IPS-20b (cell line): ENCODE measurements at regions not wholly inside any gene's neighbourhood (a gene's known extent, or its start where the extent isn't known, plus 50 kb on each side); places are given as distances from the start of the nearest gene placed in this dataset.
"Not testable (repeated sequence)": the region's sequence is repeated elsewhere in the genome, so short reads cannot be mapped to it uniquely, and the experiment has no call there.

Source experiments
- H3K27ac ChIP-seq: one replicate; pipeline ENCODE4 v1.5.1; 2013; ENCODE audit warnings: low read length
- H3K27me3 ChIP-seq: 2 replicates; pipeline ENCODE4 v1.6.1; 2013; ENCODE audit warnings: mild to moderate bottlenecking, low read length, inconsistent platforms; ENCODE audit not compliant: insufficient read depth
- H3K36me3 ChIP-seq: 2 replicates; pipeline ENCODE4 v1.6.1; 2013; ENCODE audit warnings: low read depth, mild to moderate bottlenecking, inconsistent platforms, low read length, moderate library complexity; ENCODE audit not compliant: insufficient read depth
- H3K4me1 ChIP-seq: 2 replicates; pipeline ENCODE4 v1.6.1; 2013; ENCODE audit warnings: mild to moderate bottlenecking, control low read depth, inconsistent platforms, low read length, moderate library complexity; ENCODE audit not compliant: insufficient read depth
- H3K4me3 ChIP-seq: 2 replicates; pipeline ENCODE4 v1.5.1; 2013; ENCODE audit warnings: mild to moderate bottlenecking, low read length, inconsistent platforms
- H3K9ac ChIP-seq: 2 replicates; pipeline ENCODE4 v1.6.1; 2013; ENCODE audit warnings: low read depth, mild to moderate bottlenecking, inconsistent platforms, low read length, moderate library complexity
- H3K9me3 ChIP-seq: 2 replicates; pipeline ENCODE4 v1.6.1; 2013; ENCODE audit warnings: mild to moderate bottlenecking, low read depth, low read length, inconsistent platforms; ENCODE audit not compliant: insufficient read depth

GRCh38 chr3:106423321-106424225 lies 554.8 kb upstream of the CBLB start:
- no peak overlapping the region for H3K4me3 ChIP-seq
- H3K9ac ChIP-seq = no peak overlapping the region
- H3K27me3 ChIP-seq = no peaks in the 10 kb centered on the region
- H3K36me3 ChIP-seq = no peaks in the 10 kb centered on the region
- H3K27ac ChIP-seq = no peak overlapping the region
- H3K9me3 ChIP-seq = no peaks in the 10 kb centered on the region
- no peaks in the 10 kb centered on the region for H3K4me1 ChIP-seq

DNA sequence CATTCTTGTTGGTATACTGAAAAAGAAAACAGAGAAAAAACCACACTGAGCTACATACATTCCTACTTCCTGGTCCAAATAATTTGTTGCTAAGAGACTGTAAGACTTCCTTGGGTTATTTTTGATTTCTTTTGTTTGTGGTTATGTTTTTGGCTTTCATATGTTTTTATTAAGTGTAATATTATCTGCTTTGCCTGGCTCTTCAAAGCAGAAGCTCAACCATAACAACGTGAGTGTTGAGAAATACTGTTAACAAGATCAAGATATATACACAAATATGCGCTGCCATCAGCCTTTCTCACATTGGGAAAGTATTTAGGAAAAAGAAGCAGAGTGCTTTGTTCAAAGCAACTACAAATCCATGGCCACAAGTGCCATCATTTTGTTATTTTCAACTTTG lies 556.2 kb upstream of the CBLB start:
- no peaks in the 10 kb centered on the region for H3K4me1 ChIP-seq
- no peaks in the 10 kb centered on the region for H3K36me3 ChIP-seq
- H3K27me3 ChIP-seq = no peaks in the 10 kb centered on the region
- no peaks in the 10 kb centered on the region for H3K9me3 ChIP-seq
- no peak overlapping the region for H3K4me3 ChIP-seq
- no peak overlapping the region for H3K9ac ChIP-seq
- H3K27ac ChIP-seq = no peak overlapping the region

- H3K9ac ChIP-seq = no peak overlapping the region
- H3K27ac ChIP-seq = no peak overlapping the region
Observed at GRCh38 chr3:106425916-106426315, 557.1 kb upstream of the CBLB start.

DNA sequence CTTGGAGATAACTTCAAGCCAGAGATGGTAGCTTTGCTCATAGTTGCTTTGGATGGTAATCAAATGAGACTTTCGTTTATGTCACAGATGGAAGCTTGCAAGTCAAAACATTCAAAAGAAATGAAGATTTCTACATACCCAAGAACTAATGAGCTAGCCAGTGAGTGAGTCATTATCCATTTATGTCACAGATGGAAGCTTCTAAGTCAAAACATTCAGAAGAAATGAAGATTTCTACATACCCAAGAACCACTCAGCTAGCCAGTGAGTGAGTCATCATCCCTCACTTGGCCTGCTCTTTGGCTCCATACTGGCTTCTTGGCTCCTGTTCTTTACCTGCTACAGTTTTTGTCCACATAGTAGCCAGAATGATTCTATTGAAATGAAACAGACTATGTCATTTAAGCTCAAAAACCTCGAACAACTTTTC lies 559.8 kb upstream of the CBLB start:
- no peaks in the 10 kb centered on the region for H3K36me3 ChIP-seq
- no peaks in the 10 kb centered on the region for H3K9me3 ChIP-seq
- H3K9ac ChIP-seq = no peak overlapping the region
- no peaks in the 10 kb centered on the region for H3K4me1 ChIP-seq
- H3K27me3 ChIP-seq = no peaks in the 10 kb centered on the region
- no peak overlapping the region for H3K4me3 ChIP-seq
- H3K27ac ChIP-seq = no peak overlapping the region

More at GRCh38 chr3:106425916-106426315, 557.1 kb upstream of the CBLB start:
- H3K4me1 ChIP-seq = no peaks in the 10 kb centered on the region
- H3K9me3 ChIP-seq = no peaks in the 10 kb centered on the region
- no peaks in the 10 kb centered on the region for H3K27me3 ChIP-seq
- no peak overlapping the region for H3K4me3 ChIP-seq
- H3K36me3 ChIP-seq = no peaks in the 10 kb centered on the region

DNA sequence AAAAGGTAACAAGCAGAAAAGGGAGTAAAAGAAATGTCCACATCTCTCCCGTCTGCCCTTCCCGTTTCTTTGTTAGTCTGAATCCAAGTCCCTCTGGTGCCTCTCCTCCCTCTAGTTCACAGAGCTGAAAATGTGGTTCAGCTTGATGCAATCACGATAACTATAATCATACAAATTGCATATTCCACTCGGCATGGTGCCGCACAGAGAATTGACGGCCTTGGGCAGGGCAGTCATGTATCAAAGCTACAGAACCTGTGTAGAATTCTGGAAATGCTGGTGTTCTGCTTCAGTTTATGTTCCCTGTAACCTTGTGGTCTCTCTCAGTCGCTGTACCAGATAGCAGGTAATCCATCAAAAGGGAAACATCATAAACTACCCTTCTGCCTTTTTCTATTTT lies 562.9 kb upstream of the CBLB start:
- H3K4me1 ChIP-seq = no peaks in the 10 kb centered on the region
- H3K27ac ChIP-seq = no peak overlapping the region
- no peaks in the 10 kb centered on the region for H3K27me3 ChIP-seq
- no peak overlapping the region for H3K4me3 ChIP-seq
- H3K36me3 ChIP-seq = no peaks in the 10 kb centered on the region
- H3K9ac ChIP-seq = no peak overlapping the region
- H3K9me3 ChIP-seq = no peaks in the 10 kb centered on the region

GRCh38 chr3:106435899-106436453 lies 567.2 kb upstream of the CBLB start:
- Histone ChIP-seq H3K4me1 (no peaks in the 10 kb centered on the region), H3K9me3 (no peaks in the 10 kb centered on the region), H3K9ac (no peak overlapping the region), H3K36me3 (no peaks in the 10 kb centered on the region), H3K27me3 (no peaks in the 10 kb centered on the region), H3K27ac (no peak overlapping the region), H3K4me3 (no peak overlapping the region)

GRCh38 chr3:106438887-106439286 lies 570.1 kb upstream of the CBLB start:
- no peaks in the 10 kb centered on the region for H3K27me3 ChIP-seq

GRCh38 chr3:106440672-106441071 lies 571.9 kb upstream of the CBLB start:
- no peaks in the 10 kb centered on the region for H3K27me3 ChIP-seq
- no peak overlapping the region for H3K4me3 ChIP-seq
- H3K4me1 ChIP-seq = peaks cover 4% of the 10 kb centered on the region; the same call in 1 of the 2 replicates
- no peak overlapping the region for H3K9ac ChIP-seq
- no peaks in the 10 kb centered on the region for H3K36me3 ChIP-seq
- no peak overlapping the region for H3K27ac ChIP-seq
- no peaks in the 10 kb centered on the region for H3K9me3 ChIP-seq

More at GRCh38 chr3:106438887-106439286, 570.1 kb upstream of the CBLB start:
- no peaks in the 10 kb centered on the region for H3K36me3 ChIP-seq
- no peaks in the 10 kb centered on the region for H3K9me3 ChIP-seq
- H3K9ac ChIP-seq = no peak overlapping the region
- no peak overlapping the region for H3K27ac ChIP-seq
- no peak overlapping the region for H3K4me3 ChIP-seq
- peaks cover 4% of the 10 kb centered on the region; the same call in 1 of the 2 replicates for H3K4me1 ChIP-seq

- Histone ChIP-seq H3K4me1 (peaks cover 4% of the 10 kb centered on the region; the same call in 1 of the 2 replicates), H3K36me3 (no peaks in the 10 kb centered on the region), H3K4me3 (no peak overlapping the region), H3K27me3 (no peaks in the 10 kb centered on the region), H3K9me3 (no peaks in the 10 kb centered on the region), H3K9ac (no peak overlapping the region), H3K27ac (no peak overlapping the region)
Observed at GRCh38 chr3:106446271-106446670, 577.5 kb upstream of the CBLB start.

GRCh38 chr3:106447723-106448301 lies 579.0 kb upstream of the CBLB start:
- peaks cover 1% of the 10 kb centered on the region; the same call in 1 of the 2 replicates for H3K4me1 ChIP-seq

GRCh38 chr3:106448372-106448966 lies 579.7 kb upstream of the CBLB start:
- not testable (repeated sequence) for H3K9me3 ChIP-seq, H3K27ac ChIP-seq, H3K4me1 ChIP-seq, H3K4me3 ChIP-seq, H3K27me3 ChIP-seq, H3K36me3 ChIP-seq, H3K9ac ChIP-seq

More at GRCh38 chr3:106447723-106448301, 579.0 kb upstream of the CBLB start:
- Histone ChIP-seq H3K27me3 (no peaks in the 10 kb centered on the region), H3K36me3 (no peaks in the 10 kb centered on the region), H3K27ac (no peak overlapping the region), H3K9ac (no peak overlapping the region), H3K4me3 (no peak overlapping the region), H3K9me3 (no peaks in the 10 kb centered on the region)
